ENCODE measurements at regions not wholly inside any gene's neighbourhood (a gene's known extent, or its start where the extent isn't known, plus 50 kb on each side); places are given as distances from the start of the nearest gene placed in this dataset.

- TF ChIP-seq ZFX (IDR thresholded peaks at IDR 0.05; ENCODE audit: borderline replicate concordance) (no peak), CTCF (IDR thresholded peaks at IDR 0.05) (no peak)
- H3K27ac ChIP-seq: no peak overlapping the region
Measured at GRCh38 chr1:234530672-234531071, 51.7 kb upstream of the TARBP1 start.

- no peak overlapping the region for H3K27ac ChIP-seq
- TF ChIP-seq ZFX (IDR thresholded peaks at IDR 0.05; ENCODE audit: borderline replicate concordance) (no peak), CTCF (IDR thresholded peaks at IDR 0.05) (no peak)
Measured at GRCh38 chr1:234529950-234530237, 50.9 kb upstream of the TARBP1 start.

GRCh38 chr1:234529095-234529949, 50.3 kb upstream of the TARBP1 start:
- TF ChIP-seq CTCF (IDR thresholded peaks at IDR 0.05): no peak
- no peak for TF ChIP-seq ZFX (IDR thresholded peaks at IDR 0.05; ENCODE audit: borderline replicate concordance)
- H3K27ac ChIP-seq: no peak overlapping the region

Data from 22Rv1 (cell line).